CD4-positive, alpha-beta T cell (primary cell): ENCODE measurements at regions not wholly inside any gene's neighbourhood (a gene's known extent, or its start where the extent isn't known, plus 50 kb on each side); places are given as distances from the start of the nearest gene placed in this dataset.

Experiments
- ATAC-seq: fragments of 200-7000 bp; cut with Tn5 transposase; one replicate; pipeline ENCODE4 v1.10.0; 2022; ENCODE audit warnings: mild to moderate bottlenecking; ENCODE audit not compliant: poor library complexity
- CTCF ChIA-PET: fragments of 350-600 bp; sonication (Branson Sonifier 250); formaldehyde crosslinking; loops from one replicate; lab custom pipeline; 2021; ENCODE audit warnings: antibody characterized with exemption, inconsistent platforms; lab: Charles Lee
- POLR2A ChIA-PET: fragments of 350-600 bp; sonication (Branson Sonifier 250); formaldehyde crosslinking; loops from one replicate; lab custom pipeline; 2021; ENCODE audit warnings: antibody characterized with exemption, inconsistent platforms; lab: Charles Lee
- DNase-seq, 14 experiments: peaks; one replicate each; pipeline ENCODE4 v3.0.0-alpha.2; 2013 to 2020; ENCODE audit warnings: mixed read lengths in 2 of 14
- H3K27ac ChIP-seq, 2 donors: one replicate each; pipeline versions ENCODE4 v1.5.1 to v1.7.0; 2013; ENCODE audit warnings: low read length in 2 of 2, low read depth in 1 of 2, mild to moderate bottlenecking in 1 of 2
- H3K27me3 ChIP-seq, 2 experiments: 1 replicate in 1 of 2; 2 replicates in 1 of 2; pipeline versions ENCODE4 v1.6.1 to v1.7.0; 2013; ENCODE audit warnings: low read length in 2 of 2, control low read depth in 1 of 2, mild to moderate bottlenecking in 1 of 2, moderate library complexity in 1 of 2; ENCODE audit not compliant: insufficient read depth in 2 of 2, control insufficient read depth in 1 of 2
- H3K36me3 ChIP-seq: one replicate; pipeline ENCODE4 v1.6.1; 2013; ENCODE audit warnings: low read length, control low read depth; ENCODE audit not compliant: insufficient read depth
- H3K4me1 ChIP-seq: one replicate; pipeline ENCODE4 v1.6.1; 2013; ENCODE audit warnings: low read length, control low read depth; ENCODE audit not compliant: insufficient read depth
- H3K4me3 ChIP-seq: one replicate; pipeline ENCODE4 v1.5.1; 2013; ENCODE audit warnings: mild to moderate bottlenecking, low read length, moderate library complexity
- H3K9me3 ChIP-seq, 2 experiments: 1 replicate in 1 of 2; 2 replicates in 1 of 2; pipeline versions ENCODE4 v1.6.1 to v1.7.0; 2013; ENCODE audit warnings: low read length in 2 of 2, mild to moderate bottlenecking in 2 of 2, control low read depth in 1 of 2, moderate library complexity in 1 of 2; ENCODE audit not compliant: control insufficient read depth in 1 of 2, insufficient read depth in 1 of 2
- H3K27ac Mint-ChIP-seq: one replicate; pipeline ENCODE4 v1.8.0; 2020; ENCODE audit warnings: mixed read lengths
- H3K27me3 Mint-ChIP-seq: one replicate; pipeline ENCODE4 v1.8.0; 2021; ENCODE audit warnings: mixed read lengths
- H3K36me3 Mint-ChIP-seq: one replicate; pipeline ENCODE4 v1.8.0; 2021; ENCODE audit warnings: low read depth, mixed read lengths
- H3K4me1 Mint-ChIP-seq: one replicate; pipeline ENCODE4 v1.8.0; 2021; ENCODE audit warnings: low read depth, mixed read lengths
- H3K4me3 Mint-ChIP-seq: one replicate; pipeline ENCODE4 v1.8.0; 2020; ENCODE audit warnings: mild to moderate bottlenecking, mixed read lengths
- H3K9me3 Mint-ChIP-seq: one replicate; pipeline ENCODE4 v1.8.0; 2020; ENCODE audit warnings: mixed read lengths
- intact Hi-C, 2 experiments: fragments of 100-400 bp; cut with DNase I in 1 of 2; cut with micrococcal nuclease in 1 of 2; formaldehyde crosslinking; loops; one replicate each; pipeline versions ENCODE4 v1.15.1 to v1.9.0; 2023 to 2025; cut with DNase I, micrococcal nuclease
- TF ChIP-seq, protein P1 (sequence below): fragments of 200-600 bp; IDR thresholded peaks from one replicate; pipeline ENCODE4 v1.8.0; 2022; ENCODE audit warnings: antibody characterized with exemption, mild to moderate bottlenecking

- Histone ChIP-seq H3K4me3 (no peak overlapping the region), H3K9me3 (no peaks in the 10 kb centered on the region), H3K27me3 (no peaks in the 10 kb centered on the region), H3K27ac (no peak overlapping the region), H3K4me1 (no peaks in the 10 kb centered on the region), H3K36me3 (no peaks in the 10 kb centered on the region)
- Mint-ChIP-seq H3K4me3 (no peak overlapping the region), H3K27me3 (no peaks in the 10 kb centered on the region), H3K4me1 (no peaks in the 10 kb centered on the region), H3K9me3 (no peaks in the 10 kb centered on the region), H3K27ac (no peak overlapping the region), H3K36me3 (no peaks in the 10 kb centered on the region)
- intact Hi-C loops, result no loop called here
- ChIA-PET CTCF (no interaction called here), POLR2A (no interaction called here)
- no peak for ATAC-seq
- TF ChIP-seq, protein P1, sequence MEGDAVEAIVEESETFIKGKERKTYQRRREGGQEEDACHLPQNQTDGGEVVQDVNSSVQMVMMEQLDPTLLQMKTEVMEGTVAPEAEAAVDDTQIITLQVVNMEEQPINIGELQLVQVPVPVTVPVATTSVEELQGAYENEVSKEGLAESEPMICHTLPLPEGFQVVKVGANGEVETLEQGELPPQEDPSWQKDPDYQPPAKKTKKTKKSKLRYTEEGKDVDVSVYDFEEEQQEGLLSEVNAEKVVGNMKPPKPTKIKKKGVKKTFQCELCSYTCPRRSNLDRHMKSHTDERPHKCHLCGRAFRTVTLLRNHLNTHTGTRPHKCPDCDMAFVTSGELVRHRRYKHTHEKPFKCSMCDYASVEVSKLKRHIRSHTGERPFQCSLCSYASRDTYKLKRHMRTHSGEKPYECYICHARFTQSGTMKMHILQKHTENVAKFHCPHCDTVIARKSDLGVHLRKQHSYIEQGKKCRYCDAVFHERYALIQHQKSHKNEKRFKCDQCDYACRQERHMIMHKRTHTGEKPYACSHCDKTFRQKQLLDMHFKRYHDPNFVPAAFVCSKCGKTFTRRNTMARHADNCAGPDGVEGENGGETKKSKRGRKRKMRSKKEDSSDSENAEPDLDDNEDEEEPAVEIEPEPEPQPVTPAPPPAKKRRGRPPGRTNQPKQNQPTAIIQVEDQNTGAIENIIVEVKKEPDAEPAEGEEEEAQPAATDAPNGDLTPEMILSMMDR, result no peak
- DNase-seq, result no peak
Measured at GRCh38 chr11:96694338-96694737, 304.5 kb downstream of the JRKL start.

- no peaks in the 10 kb centered on the region for H3K27me3 Mint-ChIP-seq
Measured at GRCh38 chr11:96696731-96697130, 306.9 kb downstream of the JRKL start.

DNA sequence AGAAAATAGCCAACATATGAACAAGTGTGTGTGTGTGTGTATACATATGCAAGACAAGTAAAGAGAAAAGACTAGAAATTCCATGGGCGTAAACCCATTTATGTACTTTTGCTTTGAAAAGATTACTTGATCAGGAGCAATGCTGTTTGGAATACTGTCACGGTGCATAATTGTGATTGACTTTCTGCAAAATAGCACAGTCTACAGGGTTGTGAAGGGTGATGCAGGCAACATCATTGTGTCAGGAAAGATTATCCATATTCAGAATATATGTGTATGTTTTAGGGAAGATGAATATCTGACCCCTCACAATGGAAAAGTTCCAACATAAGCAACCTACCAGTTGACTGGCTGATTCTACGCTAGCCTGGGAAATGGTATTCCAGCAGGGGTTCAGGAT is 307.7 kb downstream of the JRKL start:
- no peaks in the 10 kb centered on the region for H3K9me3 ChIP-seq
- H3K4me3 ChIP-seq, result no peak overlapping the region
- H3K36me3 ChIP-seq, result no peaks in the 10 kb centered on the region
- CTCF ChIA-PET, result no interaction called here
- Mint-ChIP-seq H3K27ac (no peak overlapping the region), H3K4me3 (no peak overlapping the region), H3K27me3 (no peaks in the 10 kb centered on the region), H3K4me1 (no peaks in the 10 kb centered on the region), H3K36me3 (no peaks in the 10 kb centered on the region), H3K9me3 (peaks cover 3% of the 10 kb centered on the region)
- DNase-seq (no peak), ATAC-seq (no peak)
- no peak overlapping the region for H3K27ac ChIP-seq
- TF ChIP-seq, protein P1, result no peak
- POLR2A ChIA-PET, result no interaction called here
- intact Hi-C loops, result no loop called here
- no peaks in the 10 kb centered on the region for H3K27me3 ChIP-seq
- H3K4me1 ChIP-seq, result no peaks in the 10 kb centered on the region

More at GRCh38 chr11:96696731-96697130, 306.9 kb downstream of the JRKL start:
- Histone ChIP-seq H3K4me1 (no peaks in the 10 kb centered on the region), H3K27me3 (no peaks in the 10 kb centered on the region), H3K27ac (no peak overlapping the region), H3K9me3 (no peaks in the 10 kb centered on the region), H3K36me3 (no peaks in the 10 kb centered on the region), H3K4me3 (no peak overlapping the region)
- Mint-ChIP-seq H3K9me3 (peaks cover 3% of the 10 kb centered on the region), H3K4me3 (no peak overlapping the region), H3K4me1 (no peaks in the 10 kb centered on the region), H3K36me3 (no peaks in the 10 kb centered on the region), H3K27ac (no peak overlapping the region)
- no peak for ATAC-seq
- intact Hi-C loops, result no loop called here
- POLR2A ChIA-PET, result no interaction called here
- TF ChIP-seq, protein P1, result no peak
- CTCF ChIA-PET, result no interaction called here
- DNase-seq, result no peak
